Myocyte (in vitro differentiated cells): ENCODE measurements at regions not wholly inside any gene's neighbourhood (a gene's known extent, or its start where the extent isn't known, plus 50 kb on each side); places are given as distances from the start of the nearest gene placed in this dataset.

Source experiments
- DNase-seq: peaks from one replicate; pipeline ENCODE4 v3.0.0-alpha.2; 2012; ENCODE audit warnings: low read depth

DNA sequence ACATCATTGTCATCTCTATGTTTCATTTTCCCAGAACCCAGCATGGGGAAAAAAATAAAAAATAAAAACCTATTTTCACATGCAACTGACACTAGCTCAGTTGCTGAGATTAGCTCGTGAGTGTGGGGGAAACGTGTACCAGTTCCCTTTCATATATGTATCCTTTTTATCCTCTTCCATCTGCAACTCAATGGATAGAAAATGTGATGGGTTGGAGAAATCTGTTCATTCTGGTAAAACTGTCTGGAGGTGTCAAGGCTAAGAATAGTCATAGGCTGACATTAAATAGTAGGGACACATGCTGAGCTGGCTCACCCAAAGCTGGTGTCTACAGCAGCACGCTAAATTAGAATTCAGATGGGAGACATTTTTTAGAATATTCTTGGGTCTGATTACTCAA is 519.3 kb downstream of the ELAVL2 start:
- no peak for DNase-seq

DNA sequence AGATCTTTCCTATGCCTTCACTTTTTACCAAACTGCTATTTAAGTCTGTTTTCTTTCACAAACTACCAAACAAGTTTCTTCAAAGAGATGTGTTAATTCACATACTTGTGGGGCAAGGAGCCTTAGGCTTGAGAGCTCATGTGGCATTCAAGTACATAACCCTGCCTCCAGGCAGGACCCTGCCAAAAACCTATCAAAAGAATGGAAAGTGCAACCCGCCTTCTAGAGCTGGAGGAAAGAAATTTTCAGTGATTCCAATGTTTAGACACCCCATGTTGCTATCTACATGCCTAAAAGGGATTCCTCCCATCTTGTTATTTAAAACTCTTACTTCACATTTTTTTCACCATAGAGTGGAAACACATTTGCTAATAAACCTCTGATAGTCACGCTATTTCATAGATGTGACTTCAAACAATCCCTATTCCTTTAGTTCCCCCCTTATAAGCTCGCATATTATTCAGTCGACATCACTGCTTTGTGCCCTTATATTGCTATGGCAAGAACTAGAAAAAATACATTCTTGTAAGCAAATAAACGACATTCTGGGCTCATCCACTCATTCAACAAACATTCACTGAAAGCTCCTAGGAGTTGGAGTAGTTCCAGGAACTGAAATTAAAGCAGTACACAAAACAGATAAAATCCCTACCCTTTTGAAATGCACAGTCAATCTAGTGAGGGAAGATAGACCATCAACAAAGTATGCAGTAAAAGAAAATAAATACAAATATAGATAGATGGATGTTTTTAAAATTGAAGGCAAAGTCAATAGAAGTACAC is 518.1 kb downstream of the ELAVL2 start:
- no peak for DNase-seq

DNA sequence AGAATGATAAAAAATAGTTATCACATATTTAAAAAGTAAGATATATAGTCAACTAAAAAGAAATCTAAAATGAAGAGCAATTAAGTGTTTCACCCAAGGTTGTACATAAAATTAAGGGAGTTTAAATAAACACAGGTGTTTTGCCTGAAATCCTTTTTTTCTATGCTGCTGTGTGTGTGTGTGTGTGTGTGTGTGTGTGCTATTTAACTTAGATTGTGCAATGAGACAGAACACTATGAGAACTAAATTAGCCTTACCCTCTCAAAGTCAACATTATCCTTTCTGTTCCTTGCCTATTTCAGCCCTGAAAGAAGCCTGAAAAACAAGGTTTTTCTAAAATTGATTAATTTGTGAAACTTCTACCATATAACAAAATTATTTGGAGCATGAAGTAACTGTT is 516.2 kb downstream of the ELAVL2 start:
- DNase-seq, result no peak

DNA sequence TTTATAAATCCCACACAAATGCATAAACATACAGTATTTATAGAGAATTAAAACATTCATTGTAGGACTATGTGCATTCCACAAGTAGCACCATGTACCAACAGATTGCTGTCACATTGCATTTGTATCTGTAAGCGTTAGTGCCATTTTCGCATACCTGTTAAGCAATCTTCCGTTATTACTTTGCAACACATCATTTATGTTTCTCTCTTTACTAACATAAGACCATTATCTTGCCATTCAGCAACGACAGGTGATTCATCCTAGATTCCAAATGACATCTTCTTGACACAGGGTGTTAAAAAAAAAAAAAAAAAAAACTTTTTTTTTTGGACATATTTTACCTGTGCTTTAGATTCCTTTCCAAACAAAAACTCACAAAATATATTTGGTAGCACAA is 511.8 kb downstream of the ELAVL2 start:
- no peak for DNase-seq

DNA sequence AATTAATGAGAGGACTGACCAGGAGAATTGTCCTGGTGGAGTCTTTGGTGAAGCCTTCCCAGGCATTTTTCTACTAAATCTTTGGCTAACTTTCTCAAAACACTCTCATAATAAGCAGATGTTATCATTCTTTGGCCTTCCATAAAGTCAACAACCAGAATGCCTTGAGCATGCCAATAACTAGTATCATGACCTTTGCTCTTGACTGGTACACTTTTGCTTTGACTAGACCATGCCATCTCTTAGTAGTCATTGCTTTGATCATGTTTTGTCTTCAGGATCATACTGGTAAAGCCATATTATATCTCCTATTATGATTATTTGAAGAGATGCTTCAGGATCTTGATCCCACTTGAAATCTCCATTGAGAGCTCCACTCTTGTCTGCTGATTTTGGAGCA is 506.9 kb downstream of the ELAVL2 start:
- no peak for DNase-seq

DNA sequence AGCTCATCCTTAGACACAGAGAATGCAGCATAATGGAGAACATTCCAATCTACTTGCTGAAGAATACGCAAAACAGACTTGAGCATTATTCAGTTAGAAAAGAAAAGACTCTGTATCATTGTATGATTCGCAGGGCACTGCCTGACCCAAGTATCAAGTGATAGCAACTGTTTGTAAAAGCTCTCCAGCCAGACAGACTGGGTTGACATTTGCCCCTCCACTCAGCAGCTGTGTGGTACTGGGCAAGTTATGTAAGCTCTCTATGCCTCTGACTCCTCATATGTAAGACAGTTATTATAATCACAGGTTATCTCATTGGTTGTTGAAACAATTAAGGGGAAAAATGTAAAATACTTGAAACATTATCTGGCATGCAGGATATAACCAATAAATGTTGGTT is 505.0 kb downstream of the ELAVL2 start:
- peak; percentile 0 for DNase-seq

DNA sequence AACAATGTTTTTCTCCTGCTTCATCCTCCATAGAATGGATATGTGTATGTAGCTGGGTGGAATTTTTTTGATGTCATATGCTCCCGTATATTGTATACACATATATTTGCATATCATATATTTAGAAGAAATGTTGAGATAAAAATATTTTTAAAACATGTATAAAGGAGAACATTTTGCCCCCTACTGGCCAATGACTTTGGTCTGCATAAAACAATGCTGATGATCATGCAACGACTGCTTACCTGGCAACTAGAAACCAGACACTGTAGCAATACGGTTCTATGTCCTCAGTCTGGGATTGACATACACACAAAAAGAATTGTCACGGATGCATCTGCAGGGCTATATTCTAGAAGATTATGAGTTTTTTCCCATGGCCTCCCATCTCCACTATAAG is 503.6 kb downstream of the ELAVL2 start:
- DNase-seq, result no peak

DNA sequence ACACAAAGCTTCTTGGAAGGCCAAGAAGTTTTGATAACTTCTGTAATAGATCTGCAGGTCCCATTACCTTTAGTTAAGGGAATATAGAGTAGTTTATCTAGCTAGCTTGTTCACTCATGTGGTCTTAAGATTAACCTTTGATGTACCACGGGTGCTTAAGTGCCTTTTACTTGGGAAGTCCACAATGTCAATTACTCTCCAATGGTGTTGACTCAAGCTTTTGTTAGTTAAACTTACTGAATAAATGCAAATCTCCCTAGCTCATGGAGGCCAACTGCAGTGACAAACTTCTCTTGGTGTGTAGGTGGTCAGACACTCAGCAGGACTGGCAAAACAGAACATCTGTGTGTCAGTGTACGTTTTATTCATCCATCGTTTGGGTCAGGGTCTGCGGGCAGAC is 501.5 kb downstream of the ELAVL2 start:
- DNase-seq, result no peak

DNA sequence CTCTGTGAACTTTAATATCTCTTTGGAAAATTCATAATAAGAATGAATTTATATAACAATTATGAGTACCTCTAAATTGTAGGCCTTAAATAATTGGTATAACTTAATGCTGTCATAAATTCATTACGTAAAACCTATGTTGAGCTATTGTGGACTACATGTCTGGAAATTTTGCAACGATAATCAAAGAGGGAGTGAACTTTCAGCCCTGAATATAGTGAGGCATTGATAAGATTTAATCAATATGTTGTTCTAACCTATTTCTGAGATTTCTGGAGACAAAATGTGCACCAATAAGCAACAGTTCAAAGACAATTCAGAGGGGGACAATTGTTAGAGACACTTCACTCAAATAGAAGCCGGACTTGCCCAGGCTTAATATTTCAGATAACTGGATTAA is 499.4 kb downstream of the ELAVL2 start:
- DNase-seq, result no peak

DNA sequence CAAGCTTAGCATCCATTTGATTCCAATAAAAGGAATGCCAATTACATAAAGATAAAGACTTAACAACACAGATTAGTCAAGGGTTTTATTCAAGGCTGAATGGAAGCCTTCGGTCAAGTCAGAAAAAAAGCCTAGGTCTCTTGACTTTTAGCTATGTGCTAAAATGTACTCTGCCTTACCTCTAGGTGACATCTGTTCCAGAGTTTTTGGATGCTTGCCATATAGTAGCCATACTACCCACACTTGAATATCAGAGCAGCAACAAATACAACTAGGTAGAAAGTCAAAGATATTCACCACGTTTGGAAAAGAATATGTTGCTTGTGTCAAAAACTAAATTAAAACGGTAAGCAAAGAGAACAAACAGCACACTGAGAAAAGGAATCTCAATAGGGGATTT is 484.7 kb downstream of the ELAVL2 start:
- no peak for DNase-seq

DNA sequence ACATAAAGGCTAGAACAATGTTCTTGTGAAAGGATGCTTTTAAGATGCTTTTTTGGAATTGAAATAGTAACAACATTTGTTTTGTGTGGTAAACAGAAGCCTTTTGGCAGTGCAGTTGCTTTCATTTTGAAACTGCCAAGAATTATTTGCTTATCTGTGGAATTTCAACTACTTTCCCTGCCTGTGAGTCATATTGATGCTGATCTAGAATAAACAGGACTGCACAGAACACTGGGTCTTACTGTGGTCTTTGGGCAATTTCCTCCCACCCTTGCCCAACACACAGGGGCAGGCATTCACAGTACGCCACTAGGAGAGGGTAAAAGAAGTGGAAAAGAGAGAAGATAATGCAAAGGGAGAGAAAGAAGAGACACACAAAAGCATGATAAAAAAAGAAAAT is 483.7 kb downstream of the ELAVL2 start:
- DNase-seq, result no peak

DNA sequence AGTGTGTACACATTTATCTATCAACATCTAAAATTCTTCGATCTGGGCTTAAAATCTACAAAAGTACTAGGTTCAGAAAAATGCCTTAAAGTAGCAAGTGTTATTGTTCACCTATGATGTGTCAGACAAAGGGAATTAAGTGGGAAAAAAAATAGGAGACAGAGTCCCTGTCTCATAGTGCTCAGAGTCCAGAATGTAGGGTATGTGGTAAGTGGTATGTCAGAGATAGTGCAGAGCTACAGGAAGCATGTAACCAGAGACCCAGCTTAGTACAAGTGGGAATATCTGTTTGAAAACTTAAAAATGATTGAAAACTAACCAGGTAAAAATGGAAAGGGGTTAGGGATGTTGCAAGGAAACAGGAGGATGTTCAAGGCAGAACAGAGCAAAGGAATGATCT is 482.8 kb downstream of the ELAVL2 start:
- no peak for DNase-seq

DNA sequence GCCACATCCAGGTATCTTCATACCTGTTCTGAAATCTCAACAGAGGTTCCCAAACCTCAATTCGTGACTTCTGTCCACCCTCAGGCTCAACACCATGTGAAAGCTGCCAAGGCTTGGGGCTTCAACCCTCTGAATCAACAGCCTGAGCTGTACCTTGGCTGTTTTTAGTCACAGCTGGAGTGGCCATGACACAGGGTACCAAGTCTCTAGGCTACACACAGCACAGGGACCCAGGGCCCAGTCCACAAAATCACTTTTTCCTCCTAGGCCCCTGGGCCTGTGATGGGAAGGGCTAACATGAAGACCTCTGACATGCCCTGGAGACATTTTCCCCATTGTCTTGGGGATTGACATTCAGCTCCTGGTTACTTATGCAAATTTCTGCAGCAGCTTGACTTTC is 464.9 kb downstream of the ELAVL2 start:
- no peak for DNase-seq

DNA sequence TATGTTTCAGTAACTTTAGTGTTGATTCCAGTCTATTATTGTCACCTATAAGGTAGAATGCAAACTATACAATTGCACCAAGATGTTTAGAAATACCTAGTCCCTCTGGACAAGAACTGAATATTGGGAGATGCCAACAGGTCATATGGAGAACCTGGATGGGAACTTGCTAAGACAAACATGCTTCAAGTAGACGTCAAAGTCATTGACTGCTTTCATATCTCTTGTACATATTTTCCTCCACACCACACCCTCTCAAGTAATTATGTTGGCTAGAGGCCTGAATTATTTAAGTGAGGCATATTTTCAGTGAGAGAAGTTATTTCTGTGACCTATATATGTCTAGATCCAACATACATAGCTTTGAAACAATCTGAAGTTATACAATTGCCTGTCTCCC is 453.3 kb downstream of the ELAVL2 start:
- no peak for DNase-seq

DNA sequence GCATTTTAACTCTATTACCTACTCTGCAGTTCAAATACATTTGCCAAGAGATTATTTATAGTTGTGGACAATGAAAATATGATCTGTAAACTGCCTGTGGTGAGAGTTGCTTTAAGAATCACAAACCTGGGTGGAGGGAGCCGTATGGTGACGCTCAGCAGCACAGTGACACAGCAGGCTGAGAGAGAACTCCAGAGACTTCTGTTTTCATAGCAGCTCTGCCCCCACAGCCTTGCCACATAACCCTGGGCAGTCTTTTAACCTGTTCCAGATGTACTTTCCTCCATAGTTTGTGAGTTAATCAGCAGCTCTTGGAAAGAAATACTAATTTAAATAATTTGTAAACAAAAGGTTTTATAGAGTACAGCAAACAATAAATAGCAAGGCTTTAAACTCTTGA is 450.5 kb downstream of the ELAVL2 start:
- no peak for DNase-seq

DNA sequence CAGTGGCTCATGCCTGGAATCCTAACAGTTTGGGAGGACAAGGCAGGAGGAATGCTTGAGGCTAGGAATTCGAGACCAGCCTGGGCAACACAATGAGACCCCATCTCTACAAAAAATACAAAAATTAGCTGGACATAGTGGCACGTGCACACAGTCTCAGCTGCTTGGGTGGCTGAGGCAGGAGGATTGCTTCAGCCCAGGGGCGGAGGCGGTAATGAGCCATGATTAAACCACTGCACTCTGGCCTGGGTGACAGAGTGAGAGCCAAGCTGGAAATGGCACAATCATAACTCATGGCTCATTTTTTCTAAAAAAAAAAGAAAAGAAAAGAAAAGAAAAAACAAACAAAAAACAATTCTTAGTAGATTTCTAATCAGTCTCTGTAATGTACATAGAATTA is 446.2 kb downstream of the ELAVL2 start:
- no peak for DNase-seq

DNA sequence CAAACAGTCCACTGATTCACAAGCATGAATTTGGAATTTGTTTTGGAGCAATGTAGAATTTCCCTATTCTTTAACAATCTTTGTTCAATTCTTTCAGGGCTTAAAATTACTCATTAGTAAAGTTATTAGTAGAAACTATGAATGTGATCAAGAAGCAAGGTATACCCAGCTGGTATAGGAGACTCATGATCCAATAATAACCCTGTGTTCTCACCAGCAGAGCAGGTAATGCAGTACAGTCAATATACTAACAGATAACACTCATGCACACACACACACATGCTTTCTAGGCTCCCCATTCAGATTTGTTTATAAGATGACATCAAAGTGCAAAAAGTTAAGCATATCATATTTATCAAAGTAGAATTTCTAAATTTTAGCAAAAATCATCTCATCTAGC is 445.2 kb downstream of the ELAVL2 start:
- DNase-seq, result no peak

DNA sequence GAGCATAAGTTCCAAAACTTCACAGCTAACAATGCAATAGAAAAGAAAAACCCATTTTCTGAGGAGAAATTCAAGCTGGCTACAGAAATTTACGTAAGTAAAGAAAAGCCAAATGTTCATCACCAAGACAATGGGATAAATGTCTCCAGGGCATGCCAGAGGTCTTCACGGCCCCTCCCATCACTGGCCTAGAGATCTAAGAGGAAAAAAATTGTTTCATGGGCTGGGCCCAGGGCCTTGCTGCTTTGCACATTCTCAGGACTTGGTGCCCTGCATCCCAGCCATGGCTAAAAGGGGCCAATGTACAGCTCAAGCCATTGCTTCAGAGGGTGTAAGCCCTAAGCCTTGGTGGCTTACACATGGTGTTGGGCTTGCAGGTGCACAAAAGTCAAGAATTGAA is 443.6 kb downstream of the ELAVL2 start:
- DNase-seq, result no peak

DNA sequence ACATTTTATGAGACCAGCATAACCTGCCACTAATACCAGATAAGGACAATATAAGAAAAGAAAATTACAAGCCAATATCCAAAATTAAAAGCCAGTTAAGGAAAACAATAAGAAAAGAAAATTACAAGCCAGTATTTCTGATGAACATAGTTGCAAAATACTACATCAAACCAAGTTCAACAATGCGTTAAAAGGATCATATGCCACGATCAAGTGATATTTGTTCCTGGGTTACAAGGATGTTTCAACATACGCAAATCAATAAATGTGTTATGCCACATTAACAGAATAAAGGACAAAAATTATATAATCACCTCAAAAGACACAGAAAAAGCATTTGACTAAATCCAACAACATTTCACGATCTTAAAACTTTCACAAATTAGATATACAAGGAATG is 431.9 kb downstream of the ELAVL2 start:
- no peak for DNase-seq

DNA sequence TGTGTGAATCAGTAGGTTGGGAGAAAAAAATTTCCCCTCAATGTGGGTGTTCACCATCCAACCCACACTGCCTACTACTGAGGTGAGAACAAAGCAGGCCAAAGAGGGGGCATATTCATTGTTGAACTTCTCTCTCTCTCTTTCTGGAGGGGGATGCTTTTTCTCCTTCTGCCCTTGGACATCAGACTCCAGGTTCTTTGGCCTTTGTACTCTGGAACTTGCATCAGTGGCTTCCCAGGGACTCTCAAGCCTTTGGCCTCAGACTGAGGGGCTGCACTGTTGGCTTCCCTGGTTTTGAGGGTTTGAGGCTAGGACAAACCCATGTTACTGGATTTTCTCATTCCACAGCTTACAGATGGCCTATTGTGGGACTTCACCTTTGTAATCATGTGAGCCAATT is 417.2 kb downstream of the ELAVL2 start:
- DNase-seq, result no peak

DNA sequence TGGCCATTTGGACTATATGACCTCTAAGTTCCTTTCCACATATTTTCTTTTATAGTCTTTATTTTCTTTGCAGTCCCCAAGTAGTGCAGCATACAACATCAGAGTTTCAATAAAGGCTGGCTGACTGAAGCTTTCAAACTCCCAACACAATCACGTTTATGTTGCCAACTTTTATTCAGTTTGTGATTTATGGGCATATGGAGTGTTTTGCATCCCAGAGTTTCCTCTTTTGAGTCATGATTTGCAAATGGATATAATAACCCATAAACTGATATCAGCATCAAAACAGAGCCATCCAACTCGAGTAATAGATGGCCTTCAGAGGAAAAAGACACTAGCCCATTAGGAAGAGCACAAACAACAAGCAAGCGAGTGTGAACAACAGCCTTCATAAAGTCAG is 414.0 kb downstream of the ELAVL2 start:
- DNase-seq, result no peak

DNA sequence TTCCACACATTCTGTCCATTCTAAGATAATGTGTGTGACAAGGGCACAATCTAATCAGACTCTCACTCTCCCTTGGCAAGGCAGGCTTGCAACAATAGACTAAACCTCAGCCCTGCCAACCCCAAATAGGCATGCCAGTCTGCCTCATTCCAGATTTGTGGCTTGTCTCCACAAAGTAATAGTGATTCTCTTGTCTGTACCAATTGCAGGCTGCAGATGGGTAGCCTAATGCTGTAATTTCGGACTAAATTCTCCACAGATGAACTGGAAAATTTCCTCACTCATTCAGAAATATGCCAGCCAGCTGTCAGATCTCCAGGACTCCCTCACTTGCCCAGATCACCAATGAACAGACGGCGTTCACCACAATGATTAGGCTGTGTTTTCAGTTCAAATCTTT is 413.6 kb downstream of the ELAVL2 start:
- no peak for DNase-seq

DNA sequence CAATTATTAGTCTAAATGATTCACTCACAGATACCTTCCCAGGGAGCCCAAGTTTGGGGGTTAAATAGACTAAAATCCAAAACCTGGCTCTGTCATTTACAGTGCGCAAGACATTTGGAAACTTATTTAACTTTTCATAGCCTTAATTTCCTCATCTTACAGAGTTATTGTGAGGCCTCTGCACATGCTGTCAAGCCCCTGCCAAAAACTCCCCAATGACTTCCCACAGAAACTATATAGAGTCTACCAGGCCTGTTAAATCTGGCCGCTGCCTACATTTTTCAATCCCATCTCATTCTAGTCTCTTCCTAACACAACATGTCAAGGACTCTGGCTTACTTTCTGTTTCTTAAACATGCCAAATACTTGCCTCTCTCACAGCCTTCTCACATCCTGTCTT is 412.5 kb downstream of the ELAVL2 start:
- DNase-seq, result no peak

DNA sequence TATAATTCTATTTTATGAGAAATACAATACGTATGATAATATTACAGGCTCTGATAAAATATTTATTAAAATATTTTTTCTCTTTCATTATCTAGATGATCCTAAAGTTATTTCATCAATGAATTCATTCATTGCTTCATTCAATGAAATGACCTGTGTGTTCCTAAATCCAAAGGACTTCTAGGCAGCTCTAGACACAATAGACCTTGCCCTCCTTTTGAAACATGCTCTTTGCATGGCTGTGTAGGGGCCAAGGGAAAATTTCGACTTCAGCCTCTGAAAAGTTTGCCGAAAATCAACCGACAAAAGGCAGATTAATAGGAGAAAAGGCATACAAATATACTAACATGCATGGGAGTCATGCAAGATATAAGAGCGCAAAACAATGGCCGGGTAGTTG is 402.0 kb downstream of the ELAVL2 start:
- no peak for DNase-seq
